ENCODE measurements at regions not wholly inside any gene's neighbourhood (a gene's known extent, or its start where the extent isn't known, plus 50 kb on each side); places are given as distances from the start of the nearest gene placed in this dataset.

DNA sequence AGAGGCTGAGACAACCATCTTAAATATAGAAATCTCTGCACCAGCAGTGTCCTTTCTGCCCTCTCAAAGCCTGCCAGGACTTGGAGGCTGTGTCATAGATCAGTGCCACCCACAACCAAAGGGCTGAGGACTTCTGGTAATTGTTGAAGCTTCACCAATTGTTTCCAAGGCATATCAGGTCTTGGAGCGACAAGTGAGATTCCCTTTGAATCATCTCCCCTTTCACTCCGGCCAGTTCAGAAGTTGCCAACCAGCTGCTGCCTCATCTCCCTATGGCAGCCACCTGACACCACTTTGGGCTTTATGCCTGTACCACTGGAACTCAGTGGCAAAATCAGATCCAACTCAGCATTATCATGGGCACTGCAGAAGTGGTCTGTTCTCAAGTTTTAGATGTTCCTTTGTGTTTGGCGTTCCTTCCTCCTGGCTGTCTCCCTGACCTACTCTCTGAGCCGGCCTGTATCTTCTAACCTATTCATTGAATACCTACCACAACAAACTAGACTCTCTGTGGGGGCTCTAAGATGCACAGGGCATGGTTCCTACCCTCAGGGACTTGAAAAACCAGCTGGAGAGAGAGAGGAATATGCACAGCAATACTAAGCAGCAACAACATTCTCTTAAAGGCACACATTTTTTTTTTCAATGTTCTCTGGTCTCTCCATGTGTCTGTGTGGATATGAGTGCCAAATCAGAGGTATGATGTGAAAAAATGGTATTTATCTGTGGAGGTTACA, 90.8 kb upstream of the PFN2 start:
- Mint-ChIP-seq H3K27ac (no peak overlapping the region), H3K9me3 (no peaks in the 10 kb centered on the region), H3K4me3 (no peak overlapping the region), H3K27me3 (peaks cover 0 to 9% of the 10 kb centered on the region in 2 donors), H3K4me1 (no peaks in the 10 kb centered on the region), H3K36me3 (no peaks in the 10 kb centered on the region)
- no peak for DNase-seq
- ATAC-seq (replicated peaks), result no peak

DNA sequence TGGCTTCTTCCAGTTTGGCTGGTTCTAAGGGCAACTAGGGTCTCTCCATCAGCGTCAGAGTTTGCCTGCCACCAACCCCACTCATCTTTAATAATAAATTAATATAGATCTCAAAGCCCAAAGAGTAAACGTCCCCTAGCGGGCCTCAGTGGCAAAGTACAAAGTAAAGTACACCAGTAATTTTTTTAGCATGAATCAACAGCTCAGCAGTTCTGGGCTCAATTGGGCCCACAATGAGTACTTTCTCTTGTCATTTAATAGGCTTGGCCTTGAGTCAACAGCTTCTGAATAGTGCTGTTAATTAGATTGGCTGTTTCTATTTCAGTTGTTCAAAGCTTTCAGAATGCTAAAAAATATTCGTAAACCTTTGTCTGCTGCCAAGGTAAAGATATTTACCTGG, 89.0 kb upstream of the PFN2 start:
- Mint-ChIP-seq H3K27ac (no peak overlapping the region), H3K9me3 (no peaks in the 10 kb centered on the region), H3K36me3 (no peaks in the 10 kb centered on the region), H3K4me3 (no peak overlapping the region), H3K27me3 (peaks cover 8 to 23% of the 10 kb centered on the region in 2 donors), H3K4me1 (no peaks in the 10 kb centered on the region)
- ATAC-seq (replicated peaks), result no peak
- DNase-seq, result no peak

DNA sequence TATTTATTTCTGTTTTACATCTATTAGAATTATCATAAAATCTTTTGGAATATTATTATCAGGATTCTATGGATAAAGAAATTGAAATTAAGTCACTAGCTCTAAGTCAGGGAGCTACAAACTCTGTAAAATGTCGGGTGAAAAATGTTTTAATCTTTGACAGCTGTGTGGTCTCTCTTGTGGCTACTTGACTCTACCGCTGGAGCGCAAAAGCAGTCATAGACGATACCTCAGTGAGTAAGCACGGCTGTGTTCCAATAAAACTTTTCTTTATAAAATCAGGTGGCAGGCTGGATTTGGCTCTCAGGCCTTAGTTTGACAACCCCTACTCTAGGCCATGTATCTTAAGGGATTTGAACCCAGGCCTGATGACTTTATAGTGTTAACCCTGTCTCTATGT, 88.5 kb upstream of the PFN2 start:
- DNase-seq (no peak), ATAC-seq (replicated peaks) (no peak)
- no peak overlapping the region for H3K27ac Mint-ChIP-seq
- no peaks in the 10 kb centered on the region for H3K36me3 Mint-ChIP-seq
- no peaks in the 10 kb centered on the region for H3K9me3 Mint-ChIP-seq
- no peak overlapping the region for H3K4me3 Mint-ChIP-seq
- H3K4me1 Mint-ChIP-seq, result no peaks in the 10 kb centered on the region
- peaks cover 9 to 24% of the 10 kb centered on the region in 2 donors for H3K27me3 Mint-ChIP-seq

DNA sequence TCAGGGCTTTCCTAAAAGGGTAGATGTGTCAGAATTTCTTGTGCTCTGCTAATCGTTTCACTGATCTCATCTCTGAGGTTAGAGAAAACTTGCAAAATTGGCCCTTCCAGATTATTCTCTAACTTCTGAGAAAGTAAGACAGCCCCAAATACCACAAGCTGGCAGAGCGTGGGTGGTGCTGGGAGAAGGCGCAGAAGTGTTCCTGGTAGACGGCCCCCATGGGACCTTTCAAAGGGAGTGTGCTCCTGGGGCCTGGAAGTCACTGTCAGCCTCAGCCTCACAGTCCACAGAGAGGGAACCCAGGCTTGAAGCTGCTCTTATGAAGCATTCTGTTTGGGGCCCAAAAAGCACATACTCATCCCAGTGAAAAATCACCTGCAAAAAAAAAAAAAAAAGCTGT, 86.5 kb upstream of the PFN2 start:
- peaks cover 12 to 32% of the 10 kb centered on the region in 2 donors for H3K27me3 Mint-ChIP-seq
- ATAC-seq (replicated peaks), result no peak
- no peaks in the 10 kb centered on the region for H3K4me1 Mint-ChIP-seq
- H3K4me3 Mint-ChIP-seq, result no peak overlapping the region
- H3K9me3 Mint-ChIP-seq, result no peaks in the 10 kb centered on the region
- H3K27ac Mint-ChIP-seq, result no peak overlapping the region
- no peaks in the 10 kb centered on the region for H3K36me3 Mint-ChIP-seq
- no peak for DNase-seq

DNA sequence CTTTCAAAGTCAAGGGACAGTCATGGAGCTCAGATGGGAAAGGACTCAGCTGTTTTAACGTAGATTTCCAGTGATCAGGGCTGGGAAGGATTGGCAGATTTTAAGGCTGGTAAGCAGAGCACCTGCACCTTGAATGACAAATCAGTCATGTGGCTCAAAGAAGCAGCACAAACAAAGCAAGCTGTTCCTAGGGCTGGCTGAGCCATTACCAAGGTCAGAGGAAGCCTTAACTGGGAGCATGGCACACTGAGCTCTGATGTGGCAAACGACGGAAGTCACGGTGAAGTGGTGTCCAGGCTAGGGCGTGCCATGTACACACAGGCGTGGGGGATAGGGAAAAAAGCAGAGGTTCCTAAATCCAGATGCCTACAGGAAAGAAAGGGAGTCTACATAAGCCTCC, 84.6 kb upstream of the PFN2 start:
- H3K27me3 Mint-ChIP-seq, result peaks cover 12 to 39% of the 10 kb centered on the region in 2 donors
- ATAC-seq (replicated peaks), result no peak
- no peaks in the 10 kb centered on the region for H3K36me3 Mint-ChIP-seq
- H3K9me3 Mint-ChIP-seq, result no peaks in the 10 kb centered on the region
- DNase-seq, result no peak
- no peak overlapping the region for H3K27ac Mint-ChIP-seq
- H3K4me3 Mint-ChIP-seq, result no peak overlapping the region
- H3K4me1 Mint-ChIP-seq, result no peaks in the 10 kb centered on the region

DNA sequence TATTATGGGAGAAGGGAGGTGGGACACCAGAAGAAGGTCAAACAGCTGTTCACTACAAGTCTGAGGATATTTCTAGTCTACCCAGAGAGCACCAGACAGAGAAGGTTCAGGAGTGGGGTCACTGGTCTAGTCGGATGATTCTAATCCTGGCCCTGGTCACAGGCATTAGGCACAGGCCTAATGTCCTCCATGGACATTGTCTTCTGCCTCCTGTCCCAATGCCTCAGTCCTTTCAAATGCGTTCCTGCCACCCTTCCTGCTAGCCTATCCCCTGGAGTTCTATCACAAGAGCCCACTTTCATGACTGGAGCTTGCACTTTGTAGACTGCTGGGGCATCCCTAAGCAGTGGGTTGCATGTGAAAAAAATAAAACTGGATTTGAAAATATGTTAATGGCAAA, 83.9 kb upstream of the PFN2 start:
- no peak overlapping the region for H3K4me3 Mint-ChIP-seq
- H3K27ac Mint-ChIP-seq, result no peak overlapping the region
- H3K9me3 Mint-ChIP-seq, result no peaks in the 10 kb centered on the region
- ATAC-seq (replicated peaks) (no peak), DNase-seq (no peak)
- no peaks in the 10 kb centered on the region for H3K36me3 Mint-ChIP-seq
- peaks cover 12 to 39% of the 10 kb centered on the region in 2 donors for H3K27me3 Mint-ChIP-seq
- H3K4me1 Mint-ChIP-seq, result no peaks in the 10 kb centered on the region

DNA sequence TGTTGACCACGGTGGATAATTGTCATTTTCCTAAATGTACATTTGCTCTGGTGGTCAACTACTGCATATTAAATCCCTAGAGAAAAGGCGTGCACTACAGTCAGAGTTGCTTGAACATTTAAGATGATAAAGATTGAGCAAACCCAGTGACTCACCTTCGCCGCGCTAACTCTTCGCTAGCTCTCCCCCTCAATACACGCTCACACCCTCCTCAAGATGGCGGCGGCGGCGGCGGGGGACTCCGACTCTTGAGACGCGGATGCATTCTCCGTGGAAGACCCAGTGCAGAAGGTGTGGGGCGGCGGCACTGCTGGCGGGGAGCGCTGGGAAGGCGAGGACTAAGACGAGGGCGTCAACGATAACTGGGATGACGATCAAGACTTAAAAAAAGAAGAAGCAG, 79.8 kb upstream of the PFN2 start:
- H3K27me3 Mint-ChIP-seq, result peaks cover 12 to 30% of the 10 kb centered on the region in 2 donors
- no peak overlapping the region for H3K27ac Mint-ChIP-seq
- ATAC-seq (replicated peaks) (no peak), DNase-seq (no peak)
- no peaks in the 10 kb centered on the region for H3K36me3 Mint-ChIP-seq
- H3K4me1 Mint-ChIP-seq, result no peaks in the 10 kb centered on the region
- no peak overlapping the region for H3K4me3 Mint-ChIP-seq
- H3K9me3 Mint-ChIP-seq, result no peaks in the 10 kb centered on the region

DNA sequence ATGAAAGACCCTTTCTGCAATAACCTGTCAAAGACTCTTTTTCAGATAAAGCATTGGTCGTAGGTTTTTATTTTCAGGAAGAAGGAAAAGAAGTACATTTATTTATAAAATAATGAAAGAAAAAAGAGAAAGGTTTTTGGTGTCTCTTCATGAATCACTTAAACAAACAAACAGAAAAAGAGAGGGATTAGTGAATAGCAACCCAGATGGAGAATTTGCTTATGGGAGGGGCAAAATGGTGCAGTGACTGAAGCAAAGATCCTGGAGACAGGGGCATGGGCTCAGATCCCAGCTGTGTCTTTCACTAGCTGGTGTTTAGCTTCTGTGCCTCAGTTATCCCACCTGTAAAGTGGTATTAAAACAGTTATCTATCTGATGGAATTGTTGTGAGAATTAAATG, 78.6 kb upstream of the PFN2 start:
- no peaks in the 10 kb centered on the region for H3K4me1 Mint-ChIP-seq
- DNase-seq, result no peak
- no peak for ATAC-seq (replicated peaks)

DNA sequence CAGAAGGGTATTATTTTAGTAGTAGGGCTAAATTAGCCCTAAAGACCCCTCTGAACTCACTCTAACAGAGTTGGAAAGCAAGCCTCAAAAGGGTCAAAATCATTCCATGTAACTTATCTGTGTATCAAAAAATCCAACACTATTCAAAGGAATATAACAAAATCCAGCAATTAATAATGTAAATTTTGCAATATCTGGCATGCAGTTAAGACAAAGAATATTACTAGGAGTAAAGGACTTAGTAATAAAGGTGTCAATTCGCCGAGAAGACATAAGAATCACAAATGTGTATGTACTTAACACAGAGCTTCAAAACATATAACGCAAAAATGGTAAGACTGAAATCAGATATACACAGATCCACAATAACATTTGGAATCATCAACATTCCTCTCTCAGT, 71.2 kb upstream of the PFN2 start:
- Mint-ChIP-seq H3K4me3 (no peak overlapping the region), H3K27me3 (peaks cover 0 to 12% of the 10 kb centered on the region in 2 donors), H3K9me3 (peaks cover 12% of the 10 kb centered on the region in 2 donors), H3K27ac (no peak overlapping the region), H3K36me3 (peaks cover 1 to 3% of the 10 kb centered on the region in 2 donors), H3K4me1 (no peaks in the 10 kb centered on the region)
- DNase-seq (no peak), ATAC-seq (replicated peaks) (no peak)

More for the DNA sequence above, 78.6 kb upstream of the PFN2 start:
- H3K4me3 Mint-ChIP-seq, result no peak overlapping the region
- H3K36me3 Mint-ChIP-seq, result no peaks in the 10 kb centered on the region
- no peaks in the 10 kb centered on the region for H3K9me3 Mint-ChIP-seq
- peaks cover 6 to 21% of the 10 kb centered on the region in 2 donors for H3K27me3 Mint-ChIP-seq
- no peak overlapping the region for H3K27ac Mint-ChIP-seq

DNA sequence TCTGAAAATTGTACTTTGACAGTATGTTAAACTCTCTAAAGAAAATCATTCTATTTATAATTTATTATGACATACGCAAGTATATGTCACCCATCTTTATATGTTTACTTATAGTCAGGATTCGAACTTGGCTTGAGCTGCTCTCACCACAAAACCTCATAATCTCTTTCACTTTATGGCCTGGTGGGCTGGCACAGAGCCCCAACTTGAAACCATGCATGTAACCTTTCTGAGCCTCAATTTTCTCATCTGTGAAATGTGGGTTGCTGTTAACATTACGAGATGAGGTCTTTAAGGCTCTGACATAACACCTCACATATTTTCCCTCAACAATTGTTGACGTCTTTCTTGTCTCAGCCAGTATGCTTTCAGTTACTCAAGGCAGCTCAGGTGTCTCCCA, 69.4 kb upstream of the PFN2 start:
- Mint-ChIP-seq H3K27ac (no peak overlapping the region), H3K4me3 (no peak overlapping the region), H3K36me3 (peaks cover 1 to 3% of the 10 kb centered on the region in 2 donors), H3K4me1 (no peaks in the 10 kb centered on the region), H3K9me3 (peaks cover 12% of the 10 kb centered on the region in 2 donors), H3K27me3 (peaks cover 10 to 20% of the 10 kb centered on the region in 2 donors)
- no peak for DNase-seq
- ATAC-seq (replicated peaks), result no peak

DNA sequence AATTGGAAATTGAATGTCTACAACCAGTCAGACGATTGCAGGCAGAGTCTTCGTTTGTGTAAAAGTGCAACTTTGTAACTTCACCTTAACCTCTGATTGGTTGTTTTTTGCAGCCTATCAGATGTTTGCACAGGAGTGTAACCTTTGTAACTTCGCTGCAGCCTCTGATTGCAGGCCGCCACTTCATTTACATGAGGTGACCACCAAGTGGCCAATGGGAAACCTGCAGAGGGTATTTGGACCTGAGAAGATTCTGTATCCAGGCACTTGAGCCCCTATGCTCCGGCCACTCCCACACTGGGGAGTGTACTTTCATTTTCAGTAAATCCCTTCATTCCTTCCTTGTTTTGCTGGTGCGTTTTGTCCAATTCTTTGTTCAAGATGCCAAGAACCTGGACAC, 68.1 kb upstream of the PFN2 start:
- no peak overlapping the region for H3K4me3 Mint-ChIP-seq
- peaks cover 1 to 3% of the 10 kb centered on the region in 2 donors for H3K36me3 Mint-ChIP-seq
- DNase-seq, result no peak
- H3K4me1 Mint-ChIP-seq, result no peaks in the 10 kb centered on the region
- H3K9me3 Mint-ChIP-seq, result peaks cover 12% of the 10 kb centered on the region in 2 donors
- H3K27ac Mint-ChIP-seq, result no peak overlapping the region
- ATAC-seq (replicated peaks), result no peak
- H3K27me3 Mint-ChIP-seq, result peaks cover 15 to 19% of the 10 kb centered on the region in 2 donors

DNA sequence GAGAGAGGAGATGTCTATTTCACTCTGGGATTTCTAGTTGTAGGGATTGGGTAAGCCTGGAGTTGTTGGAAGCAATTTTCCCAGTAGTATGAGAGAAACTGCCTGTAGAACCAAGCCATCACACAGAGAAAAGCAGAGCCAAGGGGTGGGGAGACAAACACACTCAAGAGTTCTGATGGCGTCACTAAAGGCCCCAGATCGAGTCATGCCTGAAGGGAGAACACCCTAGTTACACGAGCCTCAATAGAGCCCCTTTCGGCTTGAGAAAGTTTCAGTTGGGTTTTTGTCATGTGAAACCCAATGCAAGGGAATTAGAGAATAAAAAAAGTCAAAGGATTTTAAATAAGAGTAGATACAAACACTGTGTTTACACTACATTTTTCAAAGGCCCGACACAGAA, 66.1 kb upstream of the PFN2 start:
- Mint-ChIP-seq H3K27ac (no peak overlapping the region), H3K4me1 (no peaks in the 10 kb centered on the region), H3K4me3 (no peak overlapping the region), H3K9me3 (peaks cover 10 to 12% of the 10 kb centered on the region in 2 donors), H3K36me3 (peaks cover 1 to 3% of the 10 kb centered on the region in 2 donors), H3K27me3 (peaks cover 11 to 19% of the 10 kb centered on the region in 2 donors)
- no peak for DNase-seq
- no peak for ATAC-seq (replicated peaks)

DNA sequence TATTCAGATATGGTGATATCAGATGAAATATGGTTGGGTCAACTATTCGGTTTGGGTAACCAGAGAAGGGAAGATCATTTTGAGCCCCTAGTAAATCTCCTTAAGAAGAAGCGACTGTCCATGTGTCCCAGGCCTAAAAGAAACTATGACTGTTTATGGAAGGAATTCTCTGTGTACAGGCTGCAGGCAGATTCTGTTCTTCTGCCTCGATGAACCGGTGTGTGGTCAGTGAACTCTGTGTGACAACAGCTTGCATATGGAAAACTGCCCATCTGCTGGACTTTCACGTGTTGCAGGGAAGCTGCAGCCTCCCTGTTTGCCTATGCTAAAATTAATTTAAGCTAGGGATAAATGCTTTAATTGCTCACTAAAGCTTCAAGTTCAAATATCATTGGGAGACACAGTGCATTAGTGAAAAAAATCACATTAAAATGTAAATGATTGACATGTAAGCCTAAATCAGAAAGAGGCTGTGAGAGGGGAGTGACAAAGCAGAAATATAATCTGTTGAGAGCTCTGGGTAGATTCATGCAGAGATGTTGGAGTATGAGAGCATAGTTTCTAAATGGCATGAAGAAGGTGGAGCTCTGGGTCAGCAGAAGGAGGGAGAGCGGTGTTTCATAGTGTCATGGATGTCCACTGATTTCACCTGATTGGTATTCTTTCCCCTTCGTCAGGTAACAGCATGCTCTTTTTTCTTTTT, 65.4 kb upstream of the PFN2 start:
- ATAC-seq (replicated peaks) (no peak), DNase-seq (no peak)
- peaks cover 6 to 8% of the 10 kb centered on the region in 2 donors for H3K9me3 Mint-ChIP-seq
- no peak overlapping the region for H3K4me3 Mint-ChIP-seq
- H3K36me3 Mint-ChIP-seq, result peaks cover 0 to 1% of the 10 kb centered on the region in 2 donors
- peaks cover 14 to 19% of the 10 kb centered on the region in 2 donors for H3K27me3 Mint-ChIP-seq
- H3K4me1 Mint-ChIP-seq, result no peaks in the 10 kb centered on the region
- H3K27ac Mint-ChIP-seq, result no peak overlapping the region

DNA sequence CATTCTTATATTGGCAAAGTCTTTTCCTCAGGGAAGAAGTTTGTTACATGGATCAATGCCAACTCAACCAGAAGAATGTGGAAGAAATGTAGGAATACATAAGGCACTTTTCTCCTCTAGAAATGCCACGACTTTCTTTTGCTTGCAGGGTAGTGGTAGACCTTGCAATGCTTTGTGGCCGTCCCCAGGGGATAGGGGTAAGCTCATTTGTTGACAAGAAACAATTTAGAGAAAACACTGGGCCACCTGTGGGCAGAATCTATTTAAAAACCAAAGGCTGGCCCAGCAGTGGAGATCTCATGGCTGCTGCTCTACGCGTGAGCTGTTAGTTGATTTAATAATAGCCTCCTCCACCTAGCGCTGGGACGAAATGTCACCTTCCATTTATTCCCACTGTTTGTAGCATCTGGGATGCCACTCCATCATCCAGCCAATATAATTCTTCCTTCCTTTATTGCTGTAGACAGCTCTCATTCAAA, 64.6 kb upstream of the PFN2 start:
- ATAC-seq (replicated peaks), result no peak
- Mint-ChIP-seq H3K27ac (no peak overlapping the region), H3K36me3 (no peaks in the 10 kb centered on the region), H3K27me3 (peaks cover 15 to 19% of the 10 kb centered on the region in 2 donors), H3K9me3 (peaks cover 3 to 4% of the 10 kb centered on the region in 2 donors), H3K4me3 (no peak overlapping the region), H3K4me1 (no peaks in the 10 kb centered on the region)
- no peak for DNase-seq

DNA sequence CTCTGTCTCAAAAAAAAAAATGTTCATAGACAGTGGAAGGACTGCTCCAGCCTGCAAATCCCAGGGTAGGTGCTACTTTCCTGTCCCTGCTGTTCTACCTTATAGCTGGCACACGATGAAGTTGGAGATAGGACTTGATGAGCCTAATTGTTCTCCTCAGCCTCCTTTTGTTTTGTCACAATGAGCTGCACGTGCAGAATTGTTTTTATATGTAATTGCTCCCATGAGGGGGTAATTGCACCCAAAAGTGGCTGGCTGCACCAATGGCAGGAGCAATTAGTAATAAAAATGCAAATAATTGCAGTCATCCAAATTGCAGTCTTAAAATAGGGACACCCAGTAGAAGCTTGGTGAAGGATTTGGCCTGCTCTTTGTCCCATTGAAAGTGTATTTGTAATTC, 63.0 kb upstream of the PFN2 start:
- ATAC-seq (replicated peaks) (no peak), DNase-seq (no peak)
- Mint-ChIP-seq H3K36me3 (no peaks in the 10 kb centered on the region), H3K9me3 (peaks cover 0 to 2% of the 10 kb centered on the region in 2 donors), H3K4me1 (no peaks in the 10 kb centered on the region), H3K4me3 (no peak overlapping the region), H3K27ac (no peak overlapping the region), H3K27me3 (peaks cover 24 to 25% of the 10 kb centered on the region in 2 donors)

Measured in stimulated activated naive B cell treated with anti-CD40 and anti-IgM and Interleukin-4, amounts not matched to agents 10 μg/mL and 1 μg/mL and 100 μg/mL, for 72 hours (primary cell).